ENCODE measurements at regions not wholly inside any gene's neighbourhood (a gene's known extent, or its start where the extent isn't known, plus 50 kb on each side); places are given as distances from the start of the nearest gene placed in this dataset.

DNA sequence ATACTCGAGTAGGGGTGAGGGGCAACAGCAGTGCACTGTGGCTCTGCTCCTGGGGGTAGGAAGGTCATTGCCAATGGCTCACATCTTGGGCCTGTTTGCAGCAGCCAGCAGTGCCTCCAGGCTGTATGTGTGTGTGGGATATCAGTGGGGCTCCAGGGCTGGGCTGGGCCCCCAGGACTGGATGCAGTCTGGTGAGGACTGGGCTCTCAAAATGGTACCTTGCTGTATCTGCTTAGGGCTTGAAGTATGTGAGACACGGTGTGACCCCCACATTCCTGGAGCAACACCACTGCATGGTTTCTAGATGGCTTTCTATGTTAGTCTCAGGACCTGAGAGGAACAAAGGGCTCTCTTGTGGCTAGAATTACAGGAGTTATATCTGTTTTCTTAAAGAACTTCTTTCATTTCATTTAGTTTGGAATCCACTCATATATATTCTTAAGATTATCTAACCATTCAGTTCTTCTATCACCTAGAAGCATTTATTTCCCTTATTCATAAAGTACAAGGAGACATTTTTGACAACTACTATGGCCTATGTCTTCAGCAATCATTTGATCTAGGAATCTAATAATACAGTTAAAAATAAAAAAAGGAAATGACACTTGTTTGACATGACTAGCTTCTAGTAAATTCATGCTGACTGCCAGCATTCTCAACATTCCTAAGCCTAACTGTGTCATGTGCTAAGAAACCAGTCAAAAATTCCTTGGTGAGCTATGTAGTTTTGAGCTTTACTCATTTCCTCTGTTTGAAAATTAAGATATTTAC is 443.2 kb upstream of the SEMA3A start (continued):
- TF ChIP-seq, protein P1, sequence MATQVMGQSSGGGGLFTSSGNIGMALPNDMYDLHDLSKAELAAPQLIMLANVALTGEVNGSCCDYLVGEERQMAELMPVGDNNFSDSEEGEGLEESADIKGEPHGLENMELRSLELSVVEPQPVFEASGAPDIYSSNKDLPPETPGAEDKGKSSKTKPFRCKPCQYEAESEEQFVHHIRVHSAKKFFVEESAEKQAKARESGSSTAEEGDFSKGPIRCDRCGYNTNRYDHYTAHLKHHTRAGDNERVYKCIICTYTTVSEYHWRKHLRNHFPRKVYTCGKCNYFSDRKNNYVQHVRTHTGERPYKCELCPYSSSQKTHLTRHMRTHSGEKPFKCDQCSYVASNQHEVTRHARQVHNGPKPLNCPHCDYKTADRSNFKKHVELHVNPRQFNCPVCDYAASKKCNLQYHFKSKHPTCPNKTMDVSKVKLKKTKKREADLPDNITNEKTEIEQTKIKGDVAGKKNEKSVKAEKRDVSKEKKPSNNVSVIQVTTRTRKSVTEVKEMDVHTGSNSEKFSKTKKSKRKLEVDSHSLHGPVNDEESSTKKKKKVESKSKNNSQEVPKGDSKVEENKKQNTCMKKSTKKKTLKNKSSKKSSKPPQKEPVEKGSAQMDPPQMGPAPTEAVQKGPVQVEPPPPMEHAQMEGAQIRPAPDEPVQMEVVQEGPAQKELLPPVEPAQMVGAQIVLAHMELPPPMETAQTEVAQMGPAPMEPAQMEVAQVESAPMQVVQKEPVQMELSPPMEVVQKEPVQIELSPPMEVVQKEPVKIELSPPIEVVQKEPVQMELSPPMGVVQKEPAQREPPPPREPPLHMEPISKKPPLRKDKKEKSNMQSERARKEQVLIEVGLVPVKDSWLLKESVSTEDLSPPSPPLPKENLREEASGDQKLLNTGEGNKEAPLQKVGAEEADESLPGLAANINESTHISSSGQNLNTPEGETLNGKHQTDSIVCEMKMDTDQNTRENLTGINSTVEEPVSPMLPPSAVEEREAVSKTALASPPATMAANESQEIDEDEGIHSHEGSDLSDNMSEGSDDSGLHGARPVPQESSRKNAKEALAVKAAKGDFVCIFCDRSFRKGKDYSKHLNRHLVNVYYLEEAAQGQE (IDR thresholded peaks at IDR 0.05; ENCODE audit: low read depth, low read length): no peak
- TF ChIP-seq FOSL2 (IDR thresholded peaks at IDR 0.05; ENCODE audit: borderline replicate concordance, low read depth) (peak; percentile 83), FOXJ3 (CRISPR knock-in tag; IDR thresholded peaks at IDR 0.05) (no peak), RFX5 (IDR thresholded peaks at IDR 0.05; ENCODE audit: low read length) (no peak), GABPA (IDR thresholded peaks at IDR 0.05; ENCODE audit: low read depth) (no peak; the same call in 1 of the 2 replicates), EP300 (IDR thresholded peaks at IDR 0.05; ENCODE audit: borderline replicate concordance in 1 of 2, low read depth in 1 of 2, low read length in 1 of 2) (peak; percentile 27 to 98; a peak in 2 of 4 replicates), JUND (IDR thresholded peaks at IDR 0.05) (peak; percentile 87)
- TF ChIP-seq, protein P2, sequence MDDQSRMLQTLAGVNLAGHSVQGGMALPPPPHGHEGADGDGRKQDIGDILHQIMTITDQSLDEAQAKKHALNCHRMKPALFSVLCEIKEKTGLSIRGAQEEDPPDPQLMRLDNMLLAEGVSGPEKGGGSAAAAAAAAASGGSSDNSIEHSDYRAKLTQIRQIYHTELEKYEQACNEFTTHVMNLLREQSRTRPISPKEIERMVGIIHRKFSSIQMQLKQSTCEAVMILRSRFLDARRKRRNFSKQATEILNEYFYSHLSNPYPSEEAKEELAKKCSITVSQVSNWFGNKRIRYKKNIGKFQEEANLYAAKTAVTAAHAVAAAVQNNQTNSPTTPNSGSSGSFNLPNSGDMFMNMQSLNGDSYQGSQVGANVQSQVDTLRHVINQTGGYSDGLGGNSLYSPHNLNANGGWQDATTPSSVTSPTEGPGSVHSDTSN (IDR thresholded peaks at IDR 0.05): peak; percentile 96

DNA sequence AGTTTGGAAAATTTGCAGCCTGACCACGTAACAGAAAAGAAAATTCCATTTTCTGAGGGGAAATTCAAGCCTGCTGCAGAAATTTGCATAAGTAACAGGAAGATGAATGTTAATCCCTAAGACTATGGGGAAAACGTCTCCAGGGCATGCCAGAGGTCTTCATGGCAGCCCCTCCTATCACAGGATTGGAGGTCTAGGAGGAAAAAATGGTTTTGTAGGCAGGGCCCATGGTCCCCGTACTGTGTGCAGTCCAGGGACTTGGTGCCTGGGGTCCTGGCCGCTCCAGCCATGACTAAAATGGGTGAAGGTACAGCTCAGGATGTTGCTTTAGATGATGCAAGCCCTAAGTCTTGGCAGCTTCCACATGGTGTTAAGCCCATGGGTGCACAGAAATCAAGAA is 437.3 kb upstream of the SEMA3A start:
- Histone ChIP-seq H2AFZ (ENCODE audit: low read depth) (no peak overlapping the region), H3K27ac (ENCODE audit: low read depth in 2 of 2, low read length in 1 of 2) (no peak overlapping the region), H3K9me3 (peaks cover 9% of the 10 kb centered on the region; the same call in 1 of the 2 replicates), H3K4me2 (no peak overlapping the region), H3K79me2 (ENCODE audit: insufficient read depth) (no peaks in the 10 kb centered on the region), H3K4me3 (ENCODE audit: low read depth in 2 of 2, low read length in 1 of 2) (no peak overlapping the region), H3K4me1 (ENCODE audit: control insufficient read depth in 1 of 2, insufficient read depth in 2 of 2, low read depth in 1 of 2, low read length in 1 of 2) (no peaks in the 10 kb centered on the region; a peak in 2 of 4 replicates), H3K9me2 (0 out of 2 replicates have a peak, but pooled peaks cover 3% of the 10 kb centered on the region), H4K20me1 (ENCODE audit: insufficient read depth) (no peaks in the 10 kb centered on the region), H3K27me3 (ENCODE audit: insufficient read depth) (no peaks in the 10 kb centered on the region), H3K9ac (no peak overlapping the region), H3F3A (replicated peaks; ENCODE audit: insufficient read depth) (no peaks in the 10 kb centered on the region), H3K36me3 (replicated peaks in 1 of 2; ENCODE audit: control insufficient read depth in 1 of 2, insufficient read depth in 2 of 2, low read length in 1 of 2) (no peaks in the 10 kb centered on the region)
- 82% methylated on average over 4 of the region's 4 CpGs for WGBS (ENCODE audit: low lambda C conversion rate)
- CTCF ChIA-PET: no interaction called here
- POLR2A ChIA-PET: no interaction called here
- no peak for DNase-seq
- TF ChIP-seq, protein P1 (IDR thresholded peaks at IDR 0.05; ENCODE audit: low read depth, low read length): no peak
- TF ChIP-seq MXI1 (IDR thresholded peaks at IDR 0.05; ENCODE audit: low read depth, low read length) (no peak), FOXJ3 (CRISPR knock-in tag; IDR thresholded peaks at IDR 0.05) (no peak), TEAD4 (IDR thresholded peaks at IDR 0.05; ENCODE audit: borderline replicate concordance, insufficient read depth) (no peak), RAD21 (IDR thresholded peaks at IDR 0.05; ENCODE audit: low read length) (no peak), CHD2 (IDR thresholded peaks at IDR 0.05; ENCODE audit: low read length, partially characterized antibody) (no peak), EZH2phosphoT487 (IDR thresholded peaks at IDR 0.05; ENCODE audit: borderline replicate concordance, low read depth) (no peak), GATA2 (CRISPR knock-in tag; IDR thresholded peaks at IDR 0.05) (no peak), MEF2A (IDR thresholded peaks at IDR 0.05; ENCODE audit: borderline replicate concordance, low read depth) (no peak)
- TF ChIP-seq, protein P2 (IDR thresholded peaks at IDR 0.05): no peak
- TF ChIP-seq, protein P3, sequence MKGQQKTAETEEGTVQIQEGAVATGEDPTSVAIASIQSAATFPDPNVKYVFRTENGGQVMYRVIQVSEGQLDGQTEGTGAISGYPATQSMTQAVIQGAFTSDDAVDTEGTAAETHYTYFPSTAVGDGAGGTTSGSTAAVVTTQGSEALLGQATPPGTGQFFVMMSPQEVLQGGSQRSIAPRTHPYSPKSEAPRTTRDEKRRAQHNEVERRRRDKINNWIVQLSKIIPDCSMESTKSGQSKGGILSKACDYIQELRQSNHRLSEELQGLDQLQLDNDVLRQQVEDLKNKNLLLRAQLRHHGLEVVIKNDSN (IDR thresholded peaks at IDR 0.05; ENCODE audit: borderline replicate concordance, low read depth): no peak
- TF ChIP-seq, protein P4, sequence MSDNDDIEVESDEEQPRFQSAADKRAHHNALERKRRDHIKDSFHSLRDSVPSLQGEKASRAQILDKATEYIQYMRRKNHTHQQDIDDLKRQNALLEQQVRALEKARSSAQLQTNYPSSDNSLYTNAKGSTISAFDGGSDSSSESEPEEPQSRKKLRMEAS (IDR thresholded peaks at IDR 0.05; ENCODE audit: low read depth): no peak
